ENCODE measurements at regions not wholly inside any gene's neighbourhood (a gene's known extent, or its start where the extent isn't known, plus 50 kb on each side); places are given as distances from the start of the nearest gene placed in this dataset.

DNA sequence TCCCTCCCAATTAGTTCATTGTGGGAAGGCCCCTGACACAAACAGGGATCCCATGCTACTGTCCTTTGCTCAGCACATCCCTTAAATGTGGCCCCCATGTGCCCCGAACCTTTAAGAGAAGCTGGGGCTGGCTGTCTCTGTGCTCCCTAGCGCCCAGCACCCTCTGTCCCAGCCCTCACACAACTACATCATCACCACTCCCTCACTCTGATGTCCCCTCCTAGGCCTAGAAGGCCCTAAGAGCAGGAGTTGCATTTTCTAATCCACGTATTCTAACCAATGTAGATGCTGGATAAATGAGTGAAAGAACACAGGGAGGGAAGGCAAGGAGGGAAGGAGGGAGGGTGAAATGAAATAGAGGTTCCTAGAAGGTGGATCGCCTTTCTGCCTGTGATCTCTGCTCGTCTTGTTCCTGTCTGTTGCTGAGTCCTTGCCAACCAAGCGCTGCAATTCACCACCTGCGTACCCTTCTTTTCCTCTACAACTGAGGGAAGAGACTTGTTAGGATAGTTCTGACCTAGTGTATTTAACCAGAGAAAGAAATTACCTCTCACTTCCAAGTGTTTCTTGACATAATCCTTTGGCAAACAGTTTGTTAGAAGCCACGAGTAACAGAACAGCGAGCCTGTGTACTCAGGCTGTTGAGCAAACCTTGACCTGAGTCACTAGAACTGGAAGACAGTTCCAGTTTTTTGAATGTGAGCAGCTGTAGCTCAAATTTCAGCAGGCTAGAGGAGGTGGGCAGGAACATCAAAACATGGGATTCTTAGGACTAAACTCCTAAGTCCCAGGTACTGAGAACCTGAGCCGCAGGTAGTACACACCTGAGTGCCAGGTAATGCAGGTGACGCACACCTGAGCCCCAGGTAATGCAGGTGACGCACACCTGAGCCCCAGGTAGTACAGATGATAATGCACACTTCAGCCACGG lies 181.5 kb upstream of the ID2 start:
- no peak for TF ChIP-seq CTCF (conservative IDR thresholded peaks at IDR 0.05; ENCODE audit: low read length)
- TF ChIP-seq EZH2phosphoT487 (IDR thresholded peaks at IDR 0.05; ENCODE audit: borderline replicate concordance) = no peak

All from Loucy (cell line).